Calu3 (cell line): ENCODE measurements at regions not wholly inside any gene's neighbourhood (a gene's known extent, or its start where the extent isn't known, plus 50 kb on each side); places are given as distances from the start of the nearest gene placed in this dataset.

Experiments
- BruUV-seq: library from RNA; stranded (reverse); fragments of 400-500 nt; replicated peaks from 2 replicates; lab custom pipeline; 2021; lab: Mats Ljungman, UMichigan
- CTCF ChIA-PET: fragments of 300-600 bp; sonication (Branson Sonifier 250); formaldehyde crosslinking; loops from one replicate; lab custom pipeline; 2022; ENCODE audit warnings: antibody characterized with exemption; lab: Charles Lee
- DNase-seq: peaks from one replicate; pipeline ENCODE4 v3.0.0; 2022
- H3K27ac Mint-ChIP-seq: one replicate; pipeline ENCODE4 v1.8.0; 2022; ENCODE audit warnings: mixed read lengths; ENCODE audit not compliant: unreplicated experiment
- H3K27me3 Mint-ChIP-seq: one replicate; pipeline ENCODE4 v1.8.0; 2022; ENCODE audit warnings: mixed read lengths; ENCODE audit not compliant: unreplicated experiment
- H3K36me3 Mint-ChIP-seq: one replicate; pipeline ENCODE4 v1.8.0; 2022; ENCODE audit warnings: mild to moderate bottlenecking, moderate library complexity, mixed read lengths; ENCODE audit not compliant: insufficient read depth, unreplicated experiment
- H3K4me1 Mint-ChIP-seq: one replicate; pipeline ENCODE4 v1.8.0; 2022; ENCODE audit warnings: mild to moderate bottlenecking, low read depth, mixed read lengths; ENCODE audit not compliant: unreplicated experiment
- H3K4me3 Mint-ChIP-seq: one replicate; pipeline ENCODE4 v1.8.0; 2022; ENCODE audit warnings: mild to moderate bottlenecking, low read depth, moderate library complexity, mixed read lengths; ENCODE audit not compliant: unreplicated experiment
- H3K9me3 Mint-ChIP-seq: one replicate; pipeline ENCODE4 v1.8.0; 2022; ENCODE audit warnings: low read depth, mixed read lengths; ENCODE audit not compliant: unreplicated experiment
- intact Hi-C: fragments of 100-400 bp; cut with micrococcal nuclease; formaldehyde crosslinking; loops from one replicate; pipeline ENCODE4 v1.10.0; 2022; ENCODE audit not compliant: unreplicated experiment
- TF ChIP-seq, protein P1 (sequence below): fragments of 200-600 bp; IDR thresholded peaks from one replicate; pipeline ENCODE4 v1.8.0; 2022; ENCODE audit warnings: antibody characterized with exemption; ENCODE audit not compliant: unreplicated experiment

DNA sequence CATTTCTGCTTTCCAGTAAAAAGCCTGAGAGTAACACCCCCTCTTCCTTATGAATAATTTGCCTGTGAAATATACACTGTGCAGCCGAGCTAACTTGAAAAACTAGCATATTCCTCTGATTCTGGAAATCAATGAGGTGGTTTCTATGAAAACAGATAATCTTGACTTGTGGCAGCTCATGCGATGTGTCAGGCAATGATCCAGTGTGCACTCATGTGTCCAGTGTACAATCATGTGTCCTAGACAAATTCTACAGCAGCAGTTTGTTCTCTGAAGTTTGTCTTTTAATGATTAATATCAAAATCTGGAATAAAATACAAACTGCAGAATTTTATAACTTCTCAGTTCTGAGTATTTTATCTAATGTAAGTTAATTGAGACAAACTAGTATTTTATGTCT is 2213.9 kb upstream of the PCDH20 start:
- BruUV-seq = no TSS peak
- no peaks in the 10 kb centered on the region for H3K27me3 Mint-ChIP-seq
- H3K4me1 Mint-ChIP-seq = no peaks in the 10 kb centered on the region
- TF ChIP-seq, protein P1, sequence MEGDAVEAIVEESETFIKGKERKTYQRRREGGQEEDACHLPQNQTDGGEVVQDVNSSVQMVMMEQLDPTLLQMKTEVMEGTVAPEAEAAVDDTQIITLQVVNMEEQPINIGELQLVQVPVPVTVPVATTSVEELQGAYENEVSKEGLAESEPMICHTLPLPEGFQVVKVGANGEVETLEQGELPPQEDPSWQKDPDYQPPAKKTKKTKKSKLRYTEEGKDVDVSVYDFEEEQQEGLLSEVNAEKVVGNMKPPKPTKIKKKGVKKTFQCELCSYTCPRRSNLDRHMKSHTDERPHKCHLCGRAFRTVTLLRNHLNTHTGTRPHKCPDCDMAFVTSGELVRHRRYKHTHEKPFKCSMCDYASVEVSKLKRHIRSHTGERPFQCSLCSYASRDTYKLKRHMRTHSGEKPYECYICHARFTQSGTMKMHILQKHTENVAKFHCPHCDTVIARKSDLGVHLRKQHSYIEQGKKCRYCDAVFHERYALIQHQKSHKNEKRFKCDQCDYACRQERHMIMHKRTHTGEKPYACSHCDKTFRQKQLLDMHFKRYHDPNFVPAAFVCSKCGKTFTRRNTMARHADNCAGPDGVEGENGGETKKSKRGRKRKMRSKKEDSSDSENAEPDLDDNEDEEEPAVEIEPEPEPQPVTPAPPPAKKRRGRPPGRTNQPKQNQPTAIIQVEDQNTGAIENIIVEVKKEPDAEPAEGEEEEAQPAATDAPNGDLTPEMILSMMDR = no peak
- H3K36me3 Mint-ChIP-seq = no peaks in the 10 kb centered on the region
- intact Hi-C loops = no loop called here
- H3K9me3 Mint-ChIP-seq = no peaks in the 10 kb centered on the region
- no peak for DNase-seq
- CTCF ChIA-PET = no interaction called here
- H3K27ac Mint-ChIP-seq = no peak overlapping the region
- no peak overlapping the region for H3K4me3 Mint-ChIP-seq

DNA sequence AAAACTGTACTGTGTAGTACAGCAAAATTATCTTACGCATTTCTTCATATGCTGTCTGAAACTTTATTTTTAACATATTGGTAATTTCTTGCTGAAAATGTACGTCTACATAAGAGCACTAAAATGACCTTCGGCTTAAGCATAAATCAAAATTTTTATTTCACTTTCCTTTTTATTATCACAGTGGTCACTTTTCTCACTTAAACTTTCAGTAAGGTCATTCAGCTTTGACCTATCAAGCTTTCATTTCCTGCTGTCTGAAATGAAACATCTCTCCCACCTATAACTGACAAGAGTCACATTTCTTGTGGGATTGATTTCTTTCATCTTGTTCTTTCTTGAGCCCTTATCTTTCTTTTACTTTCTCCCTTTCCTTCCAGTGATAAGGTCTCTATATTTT is 2212.7 kb upstream of the PCDH20 start:
- Mint-ChIP-seq H3K9me3 (no peaks in the 10 kb centered on the region), H3K27ac (no peak overlapping the region), H3K4me1 (no peaks in the 10 kb centered on the region), H3K27me3 (no peaks in the 10 kb centered on the region), H3K36me3 (no peaks in the 10 kb centered on the region), H3K4me3 (no peak overlapping the region)
- no peak for DNase-seq
- CTCF ChIA-PET = no interaction called here
- intact Hi-C loops = no loop called here
- TF ChIP-seq, protein P1 = no peak
- BruUV-seq = no TSS peak

DNA sequence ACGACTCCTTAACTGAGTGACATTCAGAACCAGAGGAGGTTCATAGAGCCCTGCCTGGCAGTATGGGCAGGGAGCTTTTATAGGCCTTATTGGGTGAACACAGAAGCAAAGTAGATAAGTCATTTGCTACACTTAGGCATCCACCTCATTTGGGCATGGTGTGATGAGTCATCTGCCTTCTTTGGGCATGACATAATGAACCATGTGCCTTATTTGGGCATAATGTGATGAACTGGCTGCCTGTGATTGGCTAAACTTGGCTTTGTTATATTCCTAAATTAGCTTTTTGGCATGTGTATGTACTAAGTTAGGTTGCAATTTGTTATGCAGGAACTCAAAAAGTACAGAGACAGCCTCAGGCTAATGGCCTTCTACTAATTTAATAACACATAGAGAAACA is 2210.2 kb upstream of the PCDH20 start:
- intact Hi-C loops = no loop called here
- Mint-ChIP-seq H3K36me3 (no peaks in the 10 kb centered on the region), H3K4me3 (no peak overlapping the region), H3K4me1 (no peaks in the 10 kb centered on the region), H3K27ac (no peak overlapping the region), H3K9me3 (no peaks in the 10 kb centered on the region), H3K27me3 (no peaks in the 10 kb centered on the region)
- no peak for DNase-seq
- BruUV-seq = no TSS peak
- CTCF ChIA-PET = no interaction called here
- TF ChIP-seq, protein P1 = no peak

DNA sequence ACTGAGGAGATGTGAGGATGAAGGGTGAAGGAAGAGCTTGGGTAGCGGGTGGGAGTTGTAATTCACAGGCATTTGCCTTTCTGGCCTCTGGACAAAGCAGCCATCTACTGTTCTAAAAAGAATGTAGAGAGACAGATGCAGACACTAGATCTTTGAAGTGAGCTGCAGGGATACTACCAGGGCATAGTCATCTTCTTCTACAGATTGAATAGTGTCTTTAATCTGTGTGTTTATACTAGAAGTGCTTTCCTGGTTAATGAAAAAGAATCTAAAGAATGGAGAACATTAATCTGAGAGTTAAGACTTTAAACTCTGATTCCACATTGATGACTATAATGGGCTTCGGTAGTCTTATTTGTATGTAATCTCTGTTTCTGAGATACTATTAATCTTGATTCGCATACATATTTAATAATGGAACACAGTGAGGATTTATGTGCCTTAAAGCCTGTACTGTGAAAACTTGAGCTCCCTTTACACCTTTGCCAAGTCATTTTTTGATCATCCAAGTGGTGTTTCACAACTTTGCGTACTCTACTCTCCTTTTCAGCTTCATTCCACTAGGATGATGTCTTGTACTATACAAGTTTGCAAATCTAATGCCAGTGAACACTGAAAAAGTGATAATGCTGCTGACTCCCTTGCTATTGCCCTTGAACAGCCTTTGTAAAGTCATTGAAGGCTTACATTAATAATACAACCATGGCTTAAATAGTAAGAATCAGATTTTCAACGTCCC is 2199.4 kb upstream of the PCDH20 start:
- TF ChIP-seq, protein P1 = no peak
- Mint-ChIP-seq H3K9me3 (peaks cover 2% of the 10 kb centered on the region), H3K4me1 (no peaks in the 10 kb centered on the region), H3K4me3 (no peak overlapping the region), H3K27me3 (no peaks in the 10 kb centered on the region), H3K27ac (no peak overlapping the region), H3K36me3 (no peaks in the 10 kb centered on the region)
- intact Hi-C loops = no loop called here
- DNase-seq = no peak
- no TSS peak for BruUV-seq
- CTCF ChIA-PET = no interaction called here
